HT-29 (cell line): ENCODE measurements at regions not wholly inside any gene's neighbourhood (a gene's known extent, or its start where the extent isn't known, plus 50 kb on each side); places are given as distances from the start of the nearest gene placed in this dataset.
"Not testable (repeated sequence)": the region's sequence is repeated elsewhere in the genome, so short reads cannot be mapped to it uniquely, and the experiment has no call there.

Source experiments
- DNase-seq: peaks from one replicate; pipeline ENCODE4 v3.0.0-alpha.2; 2015; ENCODE audit warnings: low spot score

GRCh38 chr5:166127766-166128570, 2163.5 kb upstream of the WWC1 start:
- DNase-seq: peak; percentile 89

- not testable (repeated sequence) for DNase-seq
Measured at GRCh38 chr5:166145107-166145506, 2146.3 kb upstream of the WWC1 start.

- no peak for DNase-seq
Measured at GRCh38 chr5:166163996-166164610, 2127.3 kb upstream of the WWC1 start.

GRCh38 chr5:166165596-166165995, 2125.8 kb upstream of the WWC1 start:
- peak; percentile 38 for DNase-seq

- no peak for DNase-seq
Measured at GRCh38 chr5:166166071-166166470, 2125.4 kb upstream of the WWC1 start.

GRCh38 chr5:166172597-166172996, 2118.8 kb upstream of the WWC1 start:
- DNase-seq: no peak

GRCh38 chr5:166178411-166179080, 2112.9 kb upstream of the WWC1 start:
- no peak for DNase-seq

GRCh38 chr5:166185185-166185584, 2106.3 kb upstream of the WWC1 start:
- DNase-seq: no peak

GRCh38 chr5:166188501-166189325, 2102.7 kb upstream of the WWC1 start:
- no peak for DNase-seq

GRCh38 chr5:166192696-166193095, 2098.7 kb upstream of the WWC1 start:
- DNase-seq: no peak

GRCh38 chr5:166195981-166196380, 2095.5 kb upstream of the WWC1 start:
- DNase-seq: no peak

- no peak for DNase-seq
Measured at GRCh38 chr5:166200532-166200931, 2090.9 kb upstream of the WWC1 start.

GRCh38 chr5:166211640-166212039, 2079.8 kb upstream of the WWC1 start:
- no peak for DNase-seq

- DNase-seq: no peak
Measured at GRCh38 chr5:166236327-166236726, 2055.1 kb upstream of the WWC1 start.

GRCh38 chr5:166240705-166241104, 2050.7 kb upstream of the WWC1 start:
- no peak for DNase-seq

- DNase-seq: no peak
Measured at GRCh38 chr5:166245556-166245955, 2045.9 kb upstream of the WWC1 start.

GRCh38 chr5:166251786-166252185, 2039.7 kb upstream of the WWC1 start:
- no peak for DNase-seq

- DNase-seq: no peak
Measured at GRCh38 chr5:166257661-166258060, 2033.8 kb upstream of the WWC1 start.

GRCh38 chr5:166262395-166262794, 2029.0 kb upstream of the WWC1 start:
- no peak for DNase-seq

GRCh38 chr5:166267907-166268306, 2023.5 kb upstream of the WWC1 start:
- no peak for DNase-seq

GRCh38 chr5:166270712-166271111, 2020.7 kb upstream of the WWC1 start:
- DNase-seq: no peak

- DNase-seq: no peak
Measured at GRCh38 chr5:166276006-166276405, 2015.4 kb upstream of the WWC1 start.
